Ishikawa (cell line): ENCODE measurements at regions not wholly inside any gene's neighbourhood (a gene's known extent, or its start where the extent isn't known, plus 50 kb on each side); places are given as distances from the start of the nearest gene placed in this dataset.

Source experiments
- CEBPB ChIP-seq: IDR thresholded peaks from 2 replicates; pipeline ENCODE4 v1.6.1; 2012
- CREB1 ChIP-seq: IDR thresholded peaks from 2 replicates; pipeline ENCODE4 v1.6.1; 2012; ENCODE audit warnings: low read depth
- EP300 ChIP-seq: IDR thresholded peaks from 2 replicates; pipeline ENCODE4 v1.6.1; 2012; ENCODE audit warnings: borderline replicate concordance
- NFIC ChIP-seq: IDR thresholded peaks from 2 replicates; pipeline ENCODE4 v1.6.1; 2012
- RAD21 ChIP-seq: IDR thresholded peaks from 2 replicates; pipeline ENCODE4 v1.6.1; 2012; ENCODE audit warnings: low read depth
- REST ChIP-seq: IDR thresholded peaks from 2 replicates; pipeline ENCODE4 v1.6.1; 2012; ENCODE audit warnings: low read depth, mild to moderate bottlenecking
- TAF1 ChIP-seq: IDR thresholded peaks from 2 replicates; pipeline ENCODE4 v1.6.1; 2012; ENCODE audit warnings: low read depth, mild to moderate bottlenecking

DNA sequence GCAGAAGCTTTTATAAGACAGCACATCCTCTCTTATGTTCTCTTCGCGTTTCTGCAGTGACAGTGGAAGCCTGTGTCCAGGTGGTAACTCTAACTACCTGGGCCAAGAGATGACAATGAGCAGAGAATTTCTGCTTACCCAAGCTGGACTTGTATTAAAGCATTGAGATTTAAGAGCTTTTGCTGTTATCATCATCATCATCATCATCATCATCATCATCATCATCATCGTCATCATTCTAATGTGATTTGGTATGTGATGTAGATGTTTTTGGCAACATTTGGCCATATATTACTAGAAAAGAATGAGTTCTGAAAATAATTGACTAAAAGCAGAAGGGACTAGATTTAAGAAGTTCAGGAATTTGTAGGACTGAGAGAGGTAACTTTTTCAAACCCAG lies 401.3 kb downstream of the BRINP1 start:
- no peak for TF ChIP-seq TAF1
- TF ChIP-seq EP300 = no peak
- no peak for TF ChIP-seq CEBPB
- no peak for TF ChIP-seq NFIC
- TF ChIP-seq REST = no peak
- TF ChIP-seq CREB1 = no peak
- TF ChIP-seq RAD21 = no peak
